Type B pancreatic cell (in vitro differentiated cells): ENCODE measurements at regions not wholly inside any gene's neighbourhood (a gene's known extent, or its start where the extent isn't known, plus 50 kb on each side); places are given as distances from the start of the nearest gene placed in this dataset.

ENCODE experiments used
- DNase-seq: peaks from one replicate; pipeline ENCODE4 v3.0.0; 2021; ENCODE audit warnings: mixed read lengths; ENCODE audit not compliant: unreplicated experiment; ENCODE audit errors: extremely low spot score
- H3K27ac Mint-ChIP-seq: 2 replicates; pipeline ENCODE4 v1.8.0; 2021; ENCODE audit warnings: mild to moderate bottlenecking, mixed read lengths
- H3K27me3 Mint-ChIP-seq: 2 replicates; pipeline ENCODE4 v1.8.0; 2021; ENCODE audit warnings: mixed read lengths
- H3K36me3 Mint-ChIP-seq: 2 replicates; pipeline ENCODE4 v1.8.0; 2021; ENCODE audit warnings: mixed read lengths
- H3K4me1 Mint-ChIP-seq: one replicate; pipeline ENCODE4 v1.8.0; 2021; ENCODE audit warnings: mixed read lengths; ENCODE audit not compliant: unreplicated experiment
- H3K4me3 Mint-ChIP-seq: 2 replicates; pipeline ENCODE4 v1.8.0; 2021; ENCODE audit warnings: mild to moderate bottlenecking, mixed read lengths
- H3K9me3 Mint-ChIP-seq: 2 replicates; pipeline ENCODE4 v1.8.0; 2021; ENCODE audit warnings: mixed read lengths
- CTCF ChIP-seq: fragments of 200-600 bp; sonication (generic); conservative IDR thresholded peaks from 2 replicates; pipeline ENCODE4 v1.5.0; 2021; ENCODE audit warnings: antibody characterized with exemption, mild to moderate bottlenecking

- TF ChIP-seq CTCF = no peak
- Mint-ChIP-seq H3K9me3 (no peaks in the 10 kb centered on the region), H3K4me1 (peaks cover 26% of the 10 kb centered on the region), H3K27me3 (no peaks in the 10 kb centered on the region), H3K4me3 (no peak overlapping the region), H3K27ac (no peak overlapping the region), H3K36me3 (no peaks in the 10 kb centered on the region)
- no peak for DNase-seq
Observed at GRCh38 chr14:58815161-58815701, 177.5 kb downstream of the DACT1 start.

- Mint-ChIP-seq H3K9me3 (no peaks in the 10 kb centered on the region), H3K27ac (no peak overlapping the region), H3K4me3 (no peak overlapping the region), H3K4me1 (peaks cover 26% of the 10 kb centered on the region), H3K27me3 (no peaks in the 10 kb centered on the region), H3K36me3 (no peaks in the 10 kb centered on the region)
- no peak for TF ChIP-seq CTCF
- no peak for DNase-seq
Observed at GRCh38 chr14:58815794-58816193, 178.0 kb downstream of the DACT1 start.

- no peak for DNase-seq
- no peaks in the 10 kb centered on the region for H3K36me3 Mint-ChIP-seq
- no peak for TF ChIP-seq CTCF
- H3K9me3 Mint-ChIP-seq = no peaks in the 10 kb centered on the region
- peak overlapping the region; percentile 33 for H3K27ac Mint-ChIP-seq
- H3K4me3 Mint-ChIP-seq = no peak overlapping the region
- no peaks in the 10 kb centered on the region for H3K27me3 Mint-ChIP-seq
- H3K4me1 Mint-ChIP-seq = peaks cover 26% of the 10 kb centered on the region
Observed at GRCh38 chr14:58816416-58817115, 178.8 kb downstream of the DACT1 start.

- Mint-ChIP-seq H3K9me3 (no peaks in the 10 kb centered on the region), H3K27ac (no peak overlapping the region)
- no peak for DNase-seq
Observed at GRCh38 chr14:58817846-58818245, 180.1 kb downstream of the DACT1 start.

GRCh38 chr14:58820032-58820431 is 182.3 kb downstream of the DACT1 start:
- H3K4me1 Mint-ChIP-seq = peaks cover 27% of the 10 kb centered on the region
- no peak overlapping the region for H3K27ac Mint-ChIP-seq
- no peak for DNase-seq
- no peaks in the 10 kb centered on the region for H3K9me3 Mint-ChIP-seq
- no peak for TF ChIP-seq CTCF
- H3K36me3 Mint-ChIP-seq = no peaks in the 10 kb centered on the region
- H3K27me3 Mint-ChIP-seq = no peaks in the 10 kb centered on the region
- no peak overlapping the region for H3K4me3 Mint-ChIP-seq

More at GRCh38 chr14:58817846-58818245, 180.1 kb downstream of the DACT1 start:
- Mint-ChIP-seq H3K27me3 (no peaks in the 10 kb centered on the region), H3K4me1 (peaks cover 23% of the 10 kb centered on the region), H3K4me3 (no peak overlapping the region), H3K36me3 (no peaks in the 10 kb centered on the region)
- TF ChIP-seq CTCF = no peak
